ENCODE measurements at regions not wholly inside any gene's neighbourhood (a gene's known extent, or its start where the extent isn't known, plus 50 kb on each side); places are given as distances from the start of the nearest gene placed in this dataset.

DNA sequence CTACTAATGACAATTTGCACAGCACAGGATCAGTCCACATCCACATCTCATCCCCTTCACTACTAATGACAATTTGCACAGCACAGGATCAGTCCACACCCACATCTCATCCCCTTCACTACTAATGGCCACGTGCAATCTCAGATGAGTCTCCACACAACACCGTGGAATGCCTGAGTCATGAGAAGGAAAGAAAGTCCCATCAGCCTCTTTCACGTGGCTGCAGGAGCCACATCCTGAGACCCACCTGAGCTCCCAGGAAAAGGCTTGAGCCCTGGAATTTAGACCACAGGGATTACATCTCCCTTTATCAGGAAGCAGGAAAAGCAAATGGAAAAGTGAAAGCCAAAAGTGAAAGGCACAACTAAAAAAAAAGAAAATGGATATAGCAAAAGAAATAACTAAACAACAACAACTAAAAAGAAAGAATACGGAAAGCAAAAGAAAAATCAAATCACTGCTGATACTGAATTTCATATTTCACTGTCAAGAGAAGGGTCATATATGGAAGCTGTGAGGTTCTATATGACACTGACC lies 1300.5 kb downstream of the TMEM121 start:
- DNase-seq (ENCODE audit: low read depth) = no peak
- TF ChIP-seq, protein P1, sequence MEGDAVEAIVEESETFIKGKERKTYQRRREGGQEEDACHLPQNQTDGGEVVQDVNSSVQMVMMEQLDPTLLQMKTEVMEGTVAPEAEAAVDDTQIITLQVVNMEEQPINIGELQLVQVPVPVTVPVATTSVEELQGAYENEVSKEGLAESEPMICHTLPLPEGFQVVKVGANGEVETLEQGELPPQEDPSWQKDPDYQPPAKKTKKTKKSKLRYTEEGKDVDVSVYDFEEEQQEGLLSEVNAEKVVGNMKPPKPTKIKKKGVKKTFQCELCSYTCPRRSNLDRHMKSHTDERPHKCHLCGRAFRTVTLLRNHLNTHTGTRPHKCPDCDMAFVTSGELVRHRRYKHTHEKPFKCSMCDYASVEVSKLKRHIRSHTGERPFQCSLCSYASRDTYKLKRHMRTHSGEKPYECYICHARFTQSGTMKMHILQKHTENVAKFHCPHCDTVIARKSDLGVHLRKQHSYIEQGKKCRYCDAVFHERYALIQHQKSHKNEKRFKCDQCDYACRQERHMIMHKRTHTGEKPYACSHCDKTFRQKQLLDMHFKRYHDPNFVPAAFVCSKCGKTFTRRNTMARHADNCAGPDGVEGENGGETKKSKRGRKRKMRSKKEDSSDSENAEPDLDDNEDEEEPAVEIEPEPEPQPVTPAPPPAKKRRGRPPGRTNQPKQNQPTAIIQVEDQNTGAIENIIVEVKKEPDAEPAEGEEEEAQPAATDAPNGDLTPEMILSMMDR (IDR thresholded peaks at IDR 0.05; ENCODE audit: control insufficient read depth, extremely low read depth, insufficient read depth) = no peak
- no peak overlapping the region for H3K4me3 ChIP-seq (ENCODE audit: low read depth, low read length)

DNA sequence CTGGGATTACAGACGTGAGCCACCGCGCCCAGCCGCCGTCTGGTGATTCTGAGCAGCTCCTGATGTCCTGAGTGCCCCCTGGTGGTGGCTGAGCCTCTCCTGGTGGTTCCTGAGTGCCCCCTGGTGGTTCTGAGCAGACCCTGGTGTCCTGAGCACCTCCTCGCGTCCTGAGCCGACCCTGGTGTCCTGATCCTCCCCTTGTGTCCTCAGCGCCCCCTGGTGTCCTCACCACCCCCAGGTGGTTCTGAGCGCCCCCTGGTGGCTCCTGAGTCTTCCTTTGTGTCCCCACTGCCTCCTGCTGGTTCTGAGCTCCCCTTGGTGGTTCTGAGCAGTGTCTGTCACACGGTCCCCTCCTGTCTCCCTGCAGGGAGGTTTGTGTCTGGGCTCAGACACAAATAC lies 1304.9 kb downstream of the TMEM121 start:
- DNase-seq (ENCODE audit: low read depth) = no peak
- TF ChIP-seq, protein P1 (IDR thresholded peaks at IDR 0.05; ENCODE audit: control insufficient read depth, extremely low read depth, insufficient read depth) = peak; percentile 27; the same call in 1 of the 2 replicates
- H3K4me3 ChIP-seq (ENCODE audit: low read depth, low read length) = no peak overlapping the region

DNA sequence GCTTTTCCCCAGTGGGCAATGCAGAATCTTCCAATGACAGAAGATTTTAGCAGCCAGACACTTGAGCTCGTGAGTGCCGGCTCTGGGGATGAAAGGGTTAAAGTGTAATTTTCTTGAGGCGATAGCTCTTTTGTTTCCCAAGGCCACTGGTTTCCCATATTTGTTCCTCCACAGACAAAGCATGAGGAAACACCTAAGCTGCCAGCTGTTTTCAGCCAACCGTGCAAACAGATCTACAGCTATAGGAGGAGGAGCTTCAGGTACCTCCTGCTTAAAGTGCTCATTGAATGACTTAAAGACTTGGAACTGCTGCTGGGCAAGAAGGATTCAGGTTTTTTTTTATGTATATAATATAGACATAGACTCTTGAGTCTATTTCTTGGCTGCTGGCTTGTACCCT lies 1311.5 kb downstream of the TMEM121 start:
- TF ChIP-seq, protein P1 (IDR thresholded peaks at IDR 0.05; ENCODE audit: control insufficient read depth, extremely low read depth, insufficient read depth) = no peak
- DNase-seq (ENCODE audit: low read depth) = no peak
- no peak overlapping the region for H3K4me3 ChIP-seq (ENCODE audit: low read depth, low read length)

DNA sequence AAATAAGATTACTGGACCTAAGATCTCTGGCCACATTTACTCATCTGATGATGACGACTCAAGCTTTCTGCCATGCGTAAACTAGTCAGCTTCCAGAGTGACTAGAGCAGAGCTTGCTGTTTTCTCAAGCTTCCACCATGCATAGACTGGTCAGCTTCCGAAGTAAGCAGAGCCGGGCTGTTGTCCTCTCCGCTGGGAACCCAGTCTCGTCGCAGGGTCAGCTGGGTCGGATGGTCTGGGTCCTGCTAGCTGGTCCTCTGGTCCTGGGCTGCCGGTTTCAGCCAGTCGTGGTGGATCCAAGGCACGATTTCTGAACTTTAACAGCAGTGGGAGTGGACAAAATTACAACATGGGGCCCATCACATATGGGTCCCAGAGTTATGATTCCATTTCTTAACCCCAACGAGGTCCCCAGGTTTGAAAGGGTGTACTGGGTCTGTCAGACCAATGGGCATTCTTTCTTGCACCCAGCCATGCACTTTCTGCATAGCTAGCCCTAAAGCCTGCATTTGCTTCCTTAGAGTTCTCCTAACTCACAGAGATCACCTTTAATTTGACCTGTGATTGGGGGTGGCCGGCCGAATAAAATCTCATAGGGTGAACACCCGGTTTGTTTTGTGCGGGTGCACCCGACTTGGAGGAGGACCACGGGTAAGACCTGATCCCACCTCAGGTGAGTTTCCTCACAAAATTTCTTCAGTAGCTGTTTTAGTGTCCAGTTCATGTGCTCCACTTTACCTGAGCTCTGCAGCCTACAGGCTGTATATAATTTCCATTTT lies 1312.8 kb downstream of the TMEM121 start:
- TF ChIP-seq, protein P1 (IDR thresholded peaks at IDR 0.05; ENCODE audit: control insufficient read depth, extremely low read depth, insufficient read depth) = no peak
- no peak overlapping the region for H3K4me3 ChIP-seq (ENCODE audit: low read depth, low read length)
- DNase-seq (ENCODE audit: low read depth) = no peak

DNA sequence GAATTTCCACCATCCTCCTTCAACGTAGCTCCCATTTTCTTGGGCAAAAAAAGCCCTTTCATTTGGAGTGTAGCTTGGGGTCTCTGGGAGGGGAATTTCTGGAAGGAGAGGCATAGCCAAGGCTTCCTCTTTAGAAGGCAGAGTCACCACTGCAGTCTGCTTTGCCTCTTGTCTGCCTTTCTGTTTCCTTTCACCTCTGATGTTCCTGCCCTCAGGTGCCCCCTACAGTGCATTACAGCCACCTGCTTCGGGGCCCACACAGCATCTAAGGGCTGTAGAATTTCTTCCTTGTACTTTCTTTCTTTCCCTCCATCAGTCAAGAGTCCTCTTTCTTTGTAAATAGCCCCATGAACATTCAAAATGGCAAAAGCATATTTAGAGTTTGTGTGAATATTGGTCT lies 1313.9 kb downstream of the TMEM121 start:
- TF ChIP-seq, protein P1 (IDR thresholded peaks at IDR 0.05; ENCODE audit: control insufficient read depth, extremely low read depth, insufficient read depth) = no peak
- DNase-seq (ENCODE audit: low read depth) = no peak
- no peak overlapping the region for H3K4me3 ChIP-seq (ENCODE audit: low read depth, low read length)

DNA sequence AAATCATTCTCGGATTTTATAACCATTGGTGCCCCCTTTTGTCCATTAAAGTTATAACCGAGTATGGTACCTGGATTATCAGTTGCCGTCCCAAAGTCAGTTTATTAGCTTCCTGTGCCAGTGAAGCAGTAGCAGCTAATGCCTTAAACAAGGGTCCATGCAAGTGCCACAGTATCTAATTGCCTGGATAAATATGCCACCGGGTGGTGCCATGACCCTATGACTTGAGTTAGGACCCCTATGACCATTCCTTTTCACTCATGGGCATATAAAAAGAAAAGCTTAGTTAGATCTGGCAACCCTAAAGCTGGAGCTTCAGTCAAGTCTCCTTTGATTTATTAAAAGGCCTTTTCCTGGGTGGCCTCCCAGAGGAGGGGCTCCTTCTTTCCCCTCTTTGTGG lies 1314.6 kb downstream of the TMEM121 start:
- H3K4me3 ChIP-seq (ENCODE audit: low read depth, low read length) = no peak overlapping the region
- TF ChIP-seq, protein P1 (IDR thresholded peaks at IDR 0.05; ENCODE audit: control insufficient read depth, extremely low read depth, insufficient read depth) = no peak
- DNase-seq (ENCODE audit: low read depth) = no peak
